Neural cell (in vitro differentiated cells): ENCODE measurements at regions not wholly inside any gene's neighbourhood (a gene's known extent, or its start where the extent isn't known, plus 50 kb on each side); places are given as distances from the start of the nearest gene placed in this dataset.

Experiments
- H2AFZ ChIP-seq: fragments of 200-600, 300-800 bp; sonication (generic), shearing (Covaris generic); 2 replicates; pipeline ENCODE4 v1.6.0; 2014; ENCODE audit warnings: low read depth, mild to moderate bottlenecking, antibody characterized with exemption, low read length, moderate library complexity
- H3F3A ChIP-seq: fragments of 200-600 bp; shearing (Covaris generic); 2 replicates; pipeline ENCODE4 v1.6.1; 2016; ENCODE audit warnings: mild to moderate bottlenecking, moderate library complexity, mixed read lengths, antibody characterized with exemption, low read length; ENCODE audit not compliant: insufficient read depth, poor library complexity, severe bottlenecking
- H3K27ac ChIP-seq: fragments of 200-600, 300-800 bp; sonication (generic), shearing (Covaris generic); 2 replicates; pipeline ENCODE4 v1.5.1; 2014; ENCODE audit warnings: mild to moderate bottlenecking, low read length, moderate library complexity
- H3K27me3 ChIP-seq: fragments of 300-800, 200-600 bp; sonication (generic), shearing (Covaris generic); 2 replicates; pipeline ENCODE4 v1.6.0; 2014; ENCODE audit warnings: mild to moderate bottlenecking, low read depth, low read length, moderate library complexity; ENCODE audit not compliant: insufficient read depth
- H3K36me3 ChIP-seq: fragments of 300-800, 200-600 bp; sonication (generic), shearing (Covaris generic); 2 replicates; pipeline ENCODE4 v1.5.1; 2014; ENCODE audit warnings: mild to moderate bottlenecking, antibody characterized with exemption, low read length, moderate library complexity; ENCODE audit not compliant: insufficient read depth
- H3K4me2 ChIP-seq: fragments of 300-800, 200-600 bp; sonication (generic), shearing (Covaris generic); 2 replicates; pipeline ENCODE4 v1.6.0; 2014; ENCODE audit warnings: mild to moderate bottlenecking, low read length
- H3K4me3 ChIP-seq: fragments of 300-800, 200-600 bp; sonication (generic), shearing (Covaris generic); 2 replicates; pipeline ENCODE4 v1.5.1; 2014; ENCODE audit warnings: mild to moderate bottlenecking, low read length, moderate library complexity
- H3K79me2 ChIP-seq: fragments of 200-600 bp; shearing (Covaris generic); replicated peaks from 2 replicates; pipeline ENCODE4 v1.6.0; 2014; ENCODE audit warnings: mild to moderate bottlenecking, low read length, moderate library complexity; ENCODE audit not compliant: insufficient read depth
- H3K9ac ChIP-seq: fragments of 300-800, 200-600 bp; sonication (generic), shearing (Covaris generic); 2 replicates; pipeline ENCODE4 v1.6.1; 2016; ENCODE audit warnings: mild to moderate bottlenecking, low read length, mixed read lengths
- H3K9me2 ChIP-seq: fragments of 200-600 bp; shearing (Covaris generic); 2 replicates; pipeline ENCODE4 v1.6.1; 2016; ENCODE audit warnings: mild to moderate bottlenecking, low read length, mixed read lengths; ENCODE audit not compliant: insufficient read depth
- H3K9me3 ChIP-seq: fragments of 200-600, 300-800 bp; sonication (generic), shearing (Covaris generic); 2 replicates; pipeline ENCODE4 v1.6.1; 2016; ENCODE audit warnings: mild to moderate bottlenecking, mixed run types, low read length, moderate library complexity, mixed read lengths
- H4K20me1 ChIP-seq: fragments of 200-600 bp; shearing (Covaris generic); 2 replicates; pipeline ENCODE4 v1.6.1; 2016; ENCODE audit warnings: mild to moderate bottlenecking, mixed run types; ENCODE audit not compliant: insufficient read depth
- CTCF ChIP-seq: fragments of 450-650 bp; IDR thresholded peaks from 2 replicates; pipeline ENCODE4 v1.5.1; 2014; ENCODE audit warnings: antibody characterized with exemption, mild to moderate bottlenecking, moderate library complexity; ENCODE audit not compliant: poor library complexity, severe bottlenecking
- EP300 ChIP-seq: fragments of 450-650 bp; conservative IDR thresholded peaks from 2 replicates; pipeline ENCODE4 v1.6.1; 2014; ENCODE audit warnings: antibody characterized with exemption, mild to moderate bottlenecking, moderate library complexity; ENCODE audit not compliant: poor library complexity, severe bottlenecking
- EZH2 ChIP-seq: fragments of 200-600, 300-800 bp; shearing (Covaris generic), sonication (generic); IDR thresholded peaks from 2 replicates; pipeline ENCODE4 v1.6.1; 2014; ENCODE audit warnings: antibody characterized with exemption, low read length, borderline replicate concordance, mild to moderate bottlenecking; ENCODE audit not compliant: insufficient read depth, poor library complexity, severe bottlenecking
- MXI1 ChIP-seq: fragments of 450-650 bp; conservative IDR thresholded peaks from 2 replicates; pipeline ENCODE4 v1.6.1; 2014; ENCODE audit warnings: antibody characterized with exemption, mild to moderate bottlenecking; ENCODE audit not compliant: poor library complexity, severe bottlenecking
- POLR2AphosphoS5 ChIP-seq: IDR thresholded peaks from 2 replicates; pipeline ENCODE4 v1.6.1; 2012
- RAD21 ChIP-seq: fragments of 450-650 bp; conservative IDR thresholded peaks from 2 replicates; pipeline ENCODE4 v1.6.1; 2014; ENCODE audit warnings: antibody characterized with exemption, mild to moderate bottlenecking, moderate library complexity
- REST ChIP-seq: IDR thresholded peaks from 2 replicates; pipeline ENCODE4 v1.6.1; 2012; ENCODE audit warnings: borderline replicate concordance
- SMC3 ChIP-seq: fragments of 450-650 bp; conservative IDR thresholded peaks from 2 replicates; pipeline ENCODE4 v1.6.1; 2014; ENCODE audit warnings: antibody characterized with exemption, mild to moderate bottlenecking, moderate library complexity; ENCODE audit not compliant: poor library complexity
- TAF1 ChIP-seq: IDR thresholded peaks from 2 replicates; pipeline ENCODE4 v1.6.1; 2012; ENCODE audit warnings: low read depth

GRCh38 chr17:71494062-71494855 is 626.6 kb upstream of the SOX9 start:
- no peaks in the 10 kb centered on the region for H3K9me2 ChIP-seq
- H3K27ac ChIP-seq = no peak overlapping the region
- no peaks in the 10 kb centered on the region for H3K9me3 ChIP-seq
- no peak for TF ChIP-seq SMC3
- no peak for TF ChIP-seq POLR2AphosphoS5
- TF ChIP-seq EP300 = no peak
- no peak for TF ChIP-seq REST
- TF ChIP-seq MXI1 = no peak
- no peak for TF ChIP-seq EZH2
- TF ChIP-seq CTCF = no peak
- no peak for TF ChIP-seq RAD21
- no peak for TF ChIP-seq TAF1
- no peak overlapping the region for H2AFZ ChIP-seq
- no peaks in the 10 kb centered on the region for H4K20me1 ChIP-seq
- H3F3A ChIP-seq = no peaks in the 10 kb centered on the region
- H3K79me2 ChIP-seq = no peaks in the 10 kb centered on the region
- no peak overlapping the region for H3K4me3 ChIP-seq
- H3K27me3 ChIP-seq = no peaks in the 10 kb centered on the region
- H3K36me3 ChIP-seq = no peaks in the 10 kb centered on the region
- no peak overlapping the region for H3K9ac ChIP-seq
- H3K4me2 ChIP-seq = no peak overlapping the region

- H3K79me2 ChIP-seq = no peaks in the 10 kb centered on the region
- no peaks in the 10 kb centered on the region for H3K9me2 ChIP-seq
- H2AFZ ChIP-seq = no peak overlapping the region
- H3K27me3 ChIP-seq = no peaks in the 10 kb centered on the region
- H3K4me2 ChIP-seq = no peak overlapping the region
- no peaks in the 10 kb centered on the region for H3K36me3 ChIP-seq
- no peak overlapping the region for H3K27ac ChIP-seq
- H3K9ac ChIP-seq = no peak overlapping the region
- no peaks in the 10 kb centered on the region for H4K20me1 ChIP-seq
- no peaks in the 10 kb centered on the region for H3F3A ChIP-seq
- no peak overlapping the region for H3K4me3 ChIP-seq
- TF ChIP-seq EZH2 (no peak), MXI1 (no peak), TAF1 (no peak), POLR2AphosphoS5 (no peak), CTCF (no peak), SMC3 (no peak)
- no peaks in the 10 kb centered on the region for H3K9me3 ChIP-seq
These were observed 625.4 kb upstream of the SOX9 start for GRCh38 chr17:71495420-71495819.
